NOMO-1 treated with DMSO at 0.1 percent for 48 hours (cell line): ENCODE measurements at regions not wholly inside any gene's neighbourhood (a gene's known extent, or its start where the extent isn't known, plus 50 kb on each side); places are given as distances from the start of the nearest gene placed in this dataset.
A peak's percentile ranks its signal among the peaks of the same experiment; 100 is the strongest.
"Not testable (repeated sequence)": the region's sequence is repeated elsewhere in the genome, so short reads cannot be mapped to it uniquely, and the experiment has no call there.

ENCODE experiments used
- DNase-seq: peaks from one replicate; lab custom pipeline; 2025; ENCODE audit not compliant: unreplicated experiment; lab: John Stamatoyannopoulos, UW

GRCh38 chr10:44724415-44725174, 186.5 kb upstream of the TMEM72 start:
- peak; percentile 45 for DNase-seq

- DNase-seq: peak; percentile 94
Observed at GRCh38 chr10:44725404-44725803, 185.7 kb upstream of the TMEM72 start.

- no peak for DNase-seq
Observed at GRCh38 chr10:44731283-44731682, 179.9 kb upstream of the TMEM72 start.

GRCh38 chr10:44733501-44734488, 177.3 kb upstream of the TMEM72 start:
- DNase-seq: no peak

- no peak for DNase-seq
Observed at GRCh38 chr10:44742248-44742647, 168.9 kb upstream of the TMEM72 start.

GRCh38 chr10:44743535-44743934, 167.6 kb upstream of the TMEM72 start:
- no peak for DNase-seq

GRCh38 chr10:44745920-44746319, 165.2 kb upstream of the TMEM72 start:
- no peak for DNase-seq

- no peak for DNase-seq
Observed at GRCh38 chr10:44747593-44748172, 163.5 kb upstream of the TMEM72 start.

- no peak for DNase-seq
Observed at GRCh38 chr10:44749151-44749550, 162.0 kb upstream of the TMEM72 start.

- no peak for DNase-seq
Observed at GRCh38 chr10:44752451-44753441, 158.4 kb upstream of the TMEM72 start.

- not testable (repeated sequence) for DNase-seq
Observed at GRCh38 chr10:44754355-44754754, 156.8 kb upstream of the TMEM72 start.

- no peak for DNase-seq
Observed at GRCh38 chr10:44755481-44755880, 155.7 kb upstream of the TMEM72 start.

- no peak for DNase-seq
Observed at GRCh38 chr10:44756216-44756615, 154.9 kb upstream of the TMEM72 start.

GRCh38 chr10:44757551-44758205, 153.5 kb upstream of the TMEM72 start:
- no peak for DNase-seq

- peak; percentile 17 for DNase-seq
Observed at GRCh38 chr10:44759122-44759521, 152.0 kb upstream of the TMEM72 start.

GRCh38 chr10:44760513-44760912, 150.6 kb upstream of the TMEM72 start:
- no peak for DNase-seq

- no peak for DNase-seq
Observed at GRCh38 chr10:44761076-44761475, 150.1 kb upstream of the TMEM72 start.

GRCh38 chr10:44763331-44763730, 147.8 kb upstream of the TMEM72 start:
- no peak for DNase-seq

GRCh38 chr10:44765299-44765698, 145.8 kb upstream of the TMEM72 start:
- no peak for DNase-seq

- no peak for DNase-seq
Observed at GRCh38 chr10:44766631-44767030, 144.5 kb upstream of the TMEM72 start.
